ENCODE measurements at regions not wholly inside any gene's neighbourhood (a gene's known extent, or its start where the extent isn't known, plus 50 kb on each side); places are given as distances from the start of the nearest gene placed in this dataset.

DNA sequence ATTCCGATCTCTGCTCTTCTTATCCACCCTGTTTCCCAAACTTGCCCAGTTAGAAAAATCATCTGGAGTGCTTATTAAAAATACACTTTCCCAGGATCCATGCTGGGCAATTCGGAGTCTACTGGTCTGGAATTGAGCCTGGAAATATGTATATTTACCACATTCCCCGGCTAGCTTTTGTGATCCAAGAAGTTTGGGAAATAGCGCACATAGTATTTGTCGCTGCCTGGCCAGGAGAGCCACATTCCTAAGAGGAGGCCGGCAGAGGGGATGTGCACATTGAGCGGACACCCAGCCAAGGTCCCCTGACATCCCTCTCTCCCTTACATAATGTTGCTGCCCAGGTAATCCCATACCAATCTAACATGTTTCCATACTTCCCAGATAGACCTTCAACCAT is 62.1 kb upstream of the TMEM97 start:
- Histone ChIP-seq H3K4me3 (replicated peaks in 1 of 3; ENCODE audit: low read depth in 2 of 3, low read length in 3 of 3) (no peak overlapping the region), H3K79me2 (ENCODE audit: insufficient read depth, low read length) (no peaks in the 10 kb centered on the region), H3K27me3 (ENCODE audit: control insufficient read depth in 2 of 2, insufficient read depth in 2 of 2, low read length in 2 of 2) (peaks cover 5 to 14% of the 10 kb centered on the region in 2 donors), H3K4me1 (ENCODE audit: control insufficient read depth in 1 of 2, insufficient read depth in 2 of 2, low read length in 2 of 2) (no peaks in the 10 kb centered on the region), H3K9ac (ENCODE audit: insufficient read depth, low read length, poor library complexity, severe bottlenecking) (no peak overlapping the region), H3K4me2 (replicated peaks; ENCODE audit: extremely low read depth, low read length, poor library complexity, severe bottlenecking) (no peak overlapping the region), H4K20me1 (ENCODE audit: insufficient read depth, low read length) (no peaks in the 10 kb centered on the region), H3K9me3 (replicated peaks in 1 of 2; ENCODE audit: control insufficient read depth in 1 of 2, insufficient read depth in 1 of 2, low read length in 2 of 2) (peaks cover 13% of the 10 kb centered on the region in 2 donors), H2AFZ (ENCODE audit: insufficient read depth, low read depth, low read length, poor library complexity, severe bottlenecking) (no peak overlapping the region), H3K36me3 (replicated peaks in 1 of 2; ENCODE audit: control insufficient read depth in 1 of 2, insufficient read depth in 2 of 2, low read length in 2 of 2) (no peaks in the 10 kb centered on the region), H3K27ac (ENCODE audit: low read depth in 1 of 2, low read length in 2 of 2) (no peak overlapping the region)
- H3K27ac Mint-ChIP-seq, result no peak overlapping the region
- no peak for DNase-seq
- no peak overlapping the region for H3K4me3 Mint-ChIP-seq
- WGBS (ENCODE audit: insufficient coverage), result 97% methylated on average over 6 of the region's 7 CpGs
- peaks cover 6 to 23% (median 12%) of the 10 kb centered on the region in 7 donors for H3K9me3 Mint-ChIP-seq
- H3K27me3 Mint-ChIP-seq (ENCODE audit: low read depth in 3 of 3), result peaks cover 10 to 29% (median 17%) of the 10 kb centered on the region in 3 donors
- TF ChIP-seq, protein P1, sequence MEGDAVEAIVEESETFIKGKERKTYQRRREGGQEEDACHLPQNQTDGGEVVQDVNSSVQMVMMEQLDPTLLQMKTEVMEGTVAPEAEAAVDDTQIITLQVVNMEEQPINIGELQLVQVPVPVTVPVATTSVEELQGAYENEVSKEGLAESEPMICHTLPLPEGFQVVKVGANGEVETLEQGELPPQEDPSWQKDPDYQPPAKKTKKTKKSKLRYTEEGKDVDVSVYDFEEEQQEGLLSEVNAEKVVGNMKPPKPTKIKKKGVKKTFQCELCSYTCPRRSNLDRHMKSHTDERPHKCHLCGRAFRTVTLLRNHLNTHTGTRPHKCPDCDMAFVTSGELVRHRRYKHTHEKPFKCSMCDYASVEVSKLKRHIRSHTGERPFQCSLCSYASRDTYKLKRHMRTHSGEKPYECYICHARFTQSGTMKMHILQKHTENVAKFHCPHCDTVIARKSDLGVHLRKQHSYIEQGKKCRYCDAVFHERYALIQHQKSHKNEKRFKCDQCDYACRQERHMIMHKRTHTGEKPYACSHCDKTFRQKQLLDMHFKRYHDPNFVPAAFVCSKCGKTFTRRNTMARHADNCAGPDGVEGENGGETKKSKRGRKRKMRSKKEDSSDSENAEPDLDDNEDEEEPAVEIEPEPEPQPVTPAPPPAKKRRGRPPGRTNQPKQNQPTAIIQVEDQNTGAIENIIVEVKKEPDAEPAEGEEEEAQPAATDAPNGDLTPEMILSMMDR (IDR thresholded peaks at IDR 0.05), result no peak
- no peaks in the 10 kb centered on the region for H3K36me3 Mint-ChIP-seq
- intact Hi-C loops (cut with micrococcal nuclease), result no loop called here
- peaks cover 2% of the 10 kb centered on the region for H3K4me1 Mint-ChIP-seq

DNA sequence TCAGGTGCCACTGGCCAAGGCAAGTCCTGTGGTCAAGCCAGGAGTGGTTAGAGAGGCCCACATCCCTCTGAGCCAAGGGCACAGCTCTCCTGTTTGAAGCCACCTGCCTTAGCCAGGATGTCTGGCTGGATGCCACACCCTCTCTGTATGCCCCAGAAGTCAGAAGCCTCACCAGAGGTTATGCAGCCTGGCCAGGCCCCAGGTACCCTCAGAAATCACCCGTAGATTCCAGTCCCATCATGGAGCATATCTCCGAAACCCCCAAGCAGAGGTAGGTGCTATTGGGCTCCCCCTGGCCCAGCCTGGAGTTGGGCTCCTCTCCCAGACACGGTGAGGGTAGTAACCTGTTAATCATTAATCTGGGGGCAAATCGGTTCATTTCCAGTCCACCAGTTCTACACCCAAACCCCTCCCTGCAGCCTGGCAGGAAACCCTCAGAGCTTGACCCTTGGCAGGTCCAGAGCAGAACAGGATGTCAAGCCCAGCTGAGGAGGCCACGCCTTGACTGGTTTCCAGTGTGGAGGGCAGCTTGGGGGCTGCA is 60.6 kb upstream of the TMEM97 start:
- peaks cover 11 to 36% (median 26%) of the 10 kb centered on the region in 7 donors for H3K9me3 Mint-ChIP-seq
- H3K4me1 Mint-ChIP-seq, result no peaks in the 10 kb centered on the region
- Histone ChIP-seq H3K36me3 (replicated peaks in 1 of 2; ENCODE audit: control insufficient read depth in 1 of 2, insufficient read depth in 2 of 2, low read length in 2 of 2) (no peaks in the 10 kb centered on the region), H3K27ac (ENCODE audit: low read depth in 1 of 2, low read length in 2 of 2) (no peak overlapping the region), H3K4me3 (replicated peaks in 1 of 3; ENCODE audit: low read depth in 2 of 3, low read length in 3 of 3) (no peak overlapping the region), H3K4me1 (ENCODE audit: control insufficient read depth in 1 of 2, insufficient read depth in 2 of 2, low read length in 2 of 2) (no peaks in the 10 kb centered on the region), H4K20me1 (ENCODE audit: insufficient read depth, low read length) (no peaks in the 10 kb centered on the region), H3K27me3 (ENCODE audit: control insufficient read depth in 2 of 2, insufficient read depth in 2 of 2, low read length in 2 of 2) (no peaks in the 10 kb centered on the region), H3K9ac (ENCODE audit: insufficient read depth, low read length, poor library complexity, severe bottlenecking) (no peak overlapping the region), H2AFZ (ENCODE audit: insufficient read depth, low read depth, low read length, poor library complexity, severe bottlenecking) (no peak overlapping the region), H3K9me3 (replicated peaks in 1 of 2; ENCODE audit: control insufficient read depth in 1 of 2, insufficient read depth in 1 of 2, low read length in 2 of 2) (peaks cover 27 to 29% of the 10 kb centered on the region in 2 donors), H3K79me2 (ENCODE audit: insufficient read depth, low read length) (no peaks in the 10 kb centered on the region), H3K4me2 (replicated peaks; ENCODE audit: extremely low read depth, low read length, poor library complexity, severe bottlenecking) (no peak overlapping the region)
- no peak for DNase-seq
- WGBS (ENCODE audit: insufficient coverage), result 78% methylated on average over 4 of the region's 5 CpGs
- no peak overlapping the region for H3K4me3 Mint-ChIP-seq
- TF ChIP-seq, protein P1 (IDR thresholded peaks at IDR 0.05), result no peak
- peaks cover 0 to 2% of the 10 kb centered on the region in 2 donors for H3K36me3 Mint-ChIP-seq
- intact Hi-C loops (cut with micrococcal nuclease), result no loop called here
- H3K27me3 Mint-ChIP-seq (ENCODE audit: low read depth in 3 of 3), result peaks cover 0 to 14% (median 10%) of the 10 kb centered on the region in 3 donors
- no peak overlapping the region for H3K27ac Mint-ChIP-seq

Measured in CD14-positive monocyte (primary cell).